Endodermal cell (in vitro differentiated cells): ENCODE measurements at regions not wholly inside any gene's neighbourhood (a gene's known extent, or its start where the extent isn't known, plus 50 kb on each side); places are given as distances from the start of the nearest gene placed in this dataset.

ENCODE experiments used
- DNase-seq: peaks from one replicate; pipeline ENCODE4 v3.0.0-alpha.2; 2017
- H3K27ac ChIP-seq: 2 replicates; pipeline ENCODE4 v1.5.1; 2013; ENCODE audit warnings: mild to moderate bottlenecking, low read depth, low read length, moderate library complexity
- H3K27me3 ChIP-seq: 2 replicates; pipeline ENCODE4 v1.6.1; 2013; ENCODE audit warnings: mild to moderate bottlenecking, low read length, moderate library complexity; ENCODE audit not compliant: insufficient read depth, control insufficient read depth, poor library complexity, severe bottlenecking
- H3K36me3 ChIP-seq: 2 replicates; pipeline ENCODE4 v1.7.0; 2013; ENCODE audit warnings: mild to moderate bottlenecking, low read length, moderate library complexity; ENCODE audit not compliant: control insufficient read depth, insufficient read depth
- H3K4me1 ChIP-seq: one replicate; pipeline ENCODE4 v1.7.0; 2013; ENCODE audit warnings: low read length; ENCODE audit not compliant: control insufficient read depth, insufficient read depth
- H3K4me3 ChIP-seq: 2 replicates; pipeline ENCODE4 v1.5.1; 2013; ENCODE audit warnings: mild to moderate bottlenecking, low read length, moderate library complexity
- H3K9ac ChIP-seq: 2 replicates; pipeline ENCODE4 v1.6.1; 2013; ENCODE audit warnings: mild to moderate bottlenecking, low read length, moderate library complexity; ENCODE audit not compliant: poor library complexity, severe bottlenecking; ENCODE audit errors: extremely low read depth
- H3K9me3 ChIP-seq: 2 replicates; pipeline ENCODE4 v1.6.1; 2013; ENCODE audit warnings: mild to moderate bottlenecking, low read length, moderate library complexity; ENCODE audit not compliant: control insufficient read depth
- H3K27ac Mint-ChIP-seq: 2 replicates; pipeline ENCODE4 v1.8.0; 2020; ENCODE audit warnings: mixed read lengths
- H3K27me3 Mint-ChIP-seq: 2 replicates; pipeline ENCODE4 v1.8.0; 2021; ENCODE audit warnings: mild to moderate bottlenecking, mixed read lengths; ENCODE audit not compliant: insufficient read depth
- H3K36me3 Mint-ChIP-seq: 2 replicates; pipeline ENCODE4 v1.8.0; 2020; ENCODE audit warnings: low read depth, mixed read lengths
- H3K4me1 Mint-ChIP-seq: 2 replicates; pipeline ENCODE4 v1.8.0; 2020; ENCODE audit warnings: mixed read lengths
- H3K4me3 Mint-ChIP-seq: 2 replicates; pipeline ENCODE4 v1.8.0; 2020; ENCODE audit warnings: mild to moderate bottlenecking, moderate library complexity, mixed read lengths
- H3K9me3 Mint-ChIP-seq: 2 replicates; pipeline ENCODE4 v1.8.0; 2020; ENCODE audit warnings: mild to moderate bottlenecking, mixed read lengths
- WGBS, 2 experiments: methylation state at CpG; one replicate each; pipeline versions ENCODE4 v1.1.5 to v1.1.7; 2013; ENCODE audit warnings: missing lambda C conversion rate in 2 of 2, mixed read lengths in 1 of 2; ENCODE audit not compliant: insufficient coverage in 1 of 2, insufficient read length in 1 of 2; 5-methylcytosine and 5-hydroxymethylcytosine counted together
- TF ChIP-seq, protein P1 (sequence below): fragments of 200-600 bp; sonication (generic); conservative IDR thresholded peaks from 2 replicates; pipeline ENCODE4 v1.5.0; 2021; ENCODE audit warnings: antibody characterized with exemption, mild to moderate bottlenecking

DNA sequence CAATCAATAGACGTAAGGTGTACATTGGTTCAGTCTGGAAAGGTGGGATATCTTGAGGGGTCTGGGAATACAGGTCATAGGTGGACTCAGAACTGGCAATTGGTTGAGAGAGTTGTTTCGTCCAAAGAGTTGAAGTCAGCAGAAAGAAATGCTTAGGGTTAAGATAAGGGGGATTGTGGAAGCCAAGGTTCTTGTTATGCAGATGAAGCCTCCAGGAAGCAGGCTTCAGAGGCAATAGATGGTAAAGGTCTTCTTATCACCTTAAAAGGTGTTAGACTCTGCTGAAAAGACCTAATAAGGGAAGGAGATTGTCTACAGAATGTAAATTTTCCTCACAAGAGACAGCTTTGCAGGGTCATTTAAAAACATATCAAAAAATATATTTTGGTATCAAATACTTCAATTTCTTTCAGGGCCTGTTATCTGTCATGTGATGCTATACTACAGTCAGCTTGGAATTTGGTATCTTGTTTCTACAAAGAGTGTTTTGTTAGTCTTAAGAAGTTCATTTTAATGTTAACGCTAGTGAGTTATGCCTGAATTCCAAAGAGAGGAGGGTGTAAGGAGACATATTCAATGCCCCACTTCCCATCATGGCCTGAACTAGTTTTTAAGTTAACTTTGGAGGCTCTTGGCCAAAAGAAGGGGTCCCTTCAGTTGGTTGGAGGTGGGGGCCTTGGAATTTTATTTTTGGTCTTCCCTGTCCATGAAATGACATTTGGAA is 378.2 kb upstream of the ROBO2 start:
- H3K9ac ChIP-seq: no peak overlapping the region
- H3K9me3 ChIP-seq: no peaks in the 10 kb centered on the region
- H3K4me1 Mint-ChIP-seq: peaks cover 27% of the 10 kb centered on the region
- no peaks in the 10 kb centered on the region for H3K27me3 ChIP-seq
- WGBS, 2 experiments: 54 to 61% methylated on average over 2 to 3 of the region's 3 CpGs
- TF ChIP-seq, protein P1, sequence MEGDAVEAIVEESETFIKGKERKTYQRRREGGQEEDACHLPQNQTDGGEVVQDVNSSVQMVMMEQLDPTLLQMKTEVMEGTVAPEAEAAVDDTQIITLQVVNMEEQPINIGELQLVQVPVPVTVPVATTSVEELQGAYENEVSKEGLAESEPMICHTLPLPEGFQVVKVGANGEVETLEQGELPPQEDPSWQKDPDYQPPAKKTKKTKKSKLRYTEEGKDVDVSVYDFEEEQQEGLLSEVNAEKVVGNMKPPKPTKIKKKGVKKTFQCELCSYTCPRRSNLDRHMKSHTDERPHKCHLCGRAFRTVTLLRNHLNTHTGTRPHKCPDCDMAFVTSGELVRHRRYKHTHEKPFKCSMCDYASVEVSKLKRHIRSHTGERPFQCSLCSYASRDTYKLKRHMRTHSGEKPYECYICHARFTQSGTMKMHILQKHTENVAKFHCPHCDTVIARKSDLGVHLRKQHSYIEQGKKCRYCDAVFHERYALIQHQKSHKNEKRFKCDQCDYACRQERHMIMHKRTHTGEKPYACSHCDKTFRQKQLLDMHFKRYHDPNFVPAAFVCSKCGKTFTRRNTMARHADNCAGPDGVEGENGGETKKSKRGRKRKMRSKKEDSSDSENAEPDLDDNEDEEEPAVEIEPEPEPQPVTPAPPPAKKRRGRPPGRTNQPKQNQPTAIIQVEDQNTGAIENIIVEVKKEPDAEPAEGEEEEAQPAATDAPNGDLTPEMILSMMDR: no peak
- DNase-seq: peak; percentile 64
- H3K27ac ChIP-seq: no peak overlapping the region
- peaks cover 3% of the 10 kb centered on the region for H3K36me3 Mint-ChIP-seq
- H3K27ac Mint-ChIP-seq: peak overlapping the region; percentile 85
- peak overlapping the region; percentile 65 for H3K4me3 ChIP-seq
- H3K4me1 ChIP-seq: peaks cover 1% of the 10 kb centered on the region
- no peak overlapping the region for H3K4me3 Mint-ChIP-seq
- H3K36me3 ChIP-seq: no peaks in the 10 kb centered on the region
- no peaks in the 10 kb centered on the region for H3K27me3 Mint-ChIP-seq
- no peaks in the 10 kb centered on the region for H3K9me3 Mint-ChIP-seq

DNA sequence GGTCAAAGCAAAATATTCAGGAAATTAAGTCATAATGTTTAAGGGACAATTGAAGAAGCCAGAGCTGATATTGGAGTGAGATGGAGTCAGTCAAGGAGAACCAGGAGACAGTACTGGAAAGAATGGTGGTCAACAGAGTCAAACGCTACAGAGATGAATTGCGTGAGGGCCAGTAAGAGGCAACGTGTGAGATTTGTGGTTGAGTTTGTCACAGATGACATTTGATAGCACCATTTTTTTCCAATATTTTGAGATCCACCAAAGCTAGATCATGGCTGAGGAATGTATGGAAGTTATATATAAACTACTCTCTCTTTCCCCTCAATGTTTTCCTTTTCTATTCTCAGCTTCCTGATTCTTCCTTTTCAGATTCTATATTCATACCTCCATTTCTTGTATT is 375.1 kb upstream of the ROBO2 start:
- no peak overlapping the region for H3K27ac Mint-ChIP-seq

DNA sequence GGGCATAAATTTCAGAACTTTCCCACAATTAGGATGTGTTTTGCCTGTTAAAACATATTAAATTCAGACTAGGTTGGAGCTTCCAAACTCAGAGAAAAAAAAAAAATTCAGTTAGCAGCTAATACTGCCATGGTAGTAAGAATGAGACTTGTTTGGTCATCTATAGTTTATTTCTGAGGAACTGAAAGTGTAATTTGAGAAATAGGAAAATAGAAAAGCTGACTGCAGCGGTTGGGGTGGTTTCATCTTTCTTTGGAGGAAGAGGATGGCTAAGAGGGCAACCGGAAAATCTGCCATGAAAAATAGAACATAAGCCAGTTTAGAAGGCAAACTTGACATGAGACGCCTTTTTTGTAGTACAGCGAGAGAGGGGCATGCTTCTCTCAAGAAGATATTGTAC is 371.2 kb upstream of the ROBO2 start:
- Histone ChIP-seq H3K36me3 (no peaks in the 10 kb centered on the region), H3K4me1 (no peaks in the 10 kb centered on the region), H3K4me3 (no peak overlapping the region), H3K27me3 (no peaks in the 10 kb centered on the region), H3K9ac (no peak overlapping the region), H3K27ac (no peak overlapping the region), H3K9me3 (no peaks in the 10 kb centered on the region)
- no peak overlapping the region for H3K27ac Mint-ChIP-seq
- TF ChIP-seq, protein P1: no peak
- H3K36me3 Mint-ChIP-seq: no peaks in the 10 kb centered on the region
- H3K4me1 Mint-ChIP-seq: peaks cover 14% of the 10 kb centered on the region
- WGBS, 2 experiments: 97 to 100% methylated on average over 3 to 4 of the region's 4 CpGs
- H3K4me3 Mint-ChIP-seq: no peak overlapping the region
- no peak for DNase-seq
- H3K9me3 Mint-ChIP-seq: no peaks in the 10 kb centered on the region
- no peaks in the 10 kb centered on the region for H3K27me3 Mint-ChIP-seq

More for the DNA sequence above, 375.1 kb upstream of the ROBO2 start:
- H3K27ac ChIP-seq: no peak overlapping the region
- no peaks in the 10 kb centered on the region for H3K4me1 ChIP-seq
- Mint-ChIP-seq H3K36me3 (peaks cover 3% of the 10 kb centered on the region), H3K4me3 (no peak overlapping the region), H3K27me3 (no peaks in the 10 kb centered on the region), H3K4me1 (peaks cover 24% of the 10 kb centered on the region), H3K9me3 (no peaks in the 10 kb centered on the region)
- DNase-seq: no peak
- no peaks in the 10 kb centered on the region for H3K36me3 ChIP-seq
- TF ChIP-seq, protein P1: no peak
- H3K4me3 ChIP-seq: no peak overlapping the region
- no peaks in the 10 kb centered on the region for H3K9me3 ChIP-seq
- 80 to 97% methylated on average over 1 to 3 of the region's 3 CpGs for WGBS, 2 experiments
- H3K9ac ChIP-seq: no peak overlapping the region
- no peaks in the 10 kb centered on the region for H3K27me3 ChIP-seq
